IPS DF 4.7 (cell line): ENCODE measurements at regions not wholly inside any gene's neighbourhood (a gene's known extent, or its start where the extent isn't known, plus 50 kb on each side); places are given as distances from the start of the nearest gene placed in this dataset.

Experiments used
- DNase-seq: peaks from one replicate; pipeline ENCODE4 v3.0.0-alpha.2; 2013; ENCODE audit warnings: low spot score; ENCODE audit errors: extremely low read depth

DNA sequence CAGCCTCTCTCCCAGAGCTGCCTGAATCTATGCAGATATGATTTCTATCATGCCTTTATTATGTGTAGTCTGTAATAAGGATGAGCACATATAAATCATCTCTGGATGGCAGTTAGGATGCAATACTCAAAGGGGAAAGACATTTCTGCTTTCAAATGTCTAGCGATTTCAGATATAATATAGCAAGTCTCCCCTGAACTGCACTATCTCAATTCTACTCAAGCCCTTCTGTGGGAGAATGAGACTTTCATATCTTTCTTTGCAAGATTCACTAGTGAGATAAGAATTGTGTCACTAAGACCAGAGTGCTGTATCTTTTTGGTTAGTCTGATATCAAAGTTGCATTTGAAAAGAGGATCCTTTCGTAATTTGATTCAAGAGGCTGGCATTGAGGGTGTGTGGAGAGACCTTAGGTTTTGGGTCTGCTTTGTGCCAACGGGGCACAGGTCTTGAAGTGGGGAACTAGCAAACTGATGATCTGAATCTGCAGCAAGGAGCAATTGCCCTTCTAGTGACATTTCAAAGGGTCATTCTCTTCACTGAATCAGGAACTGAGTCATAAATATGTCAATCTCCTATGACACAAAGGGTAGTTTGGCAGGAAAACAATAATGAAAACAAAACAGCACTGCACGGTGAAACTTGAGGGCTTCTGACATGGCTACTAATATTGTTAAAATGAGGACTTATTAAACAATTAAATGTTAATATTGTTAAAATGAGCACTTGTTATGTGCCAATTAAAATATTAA lies 305.5 kb upstream of the CLINT1 start:
- DNase-seq = no peak

DNA sequence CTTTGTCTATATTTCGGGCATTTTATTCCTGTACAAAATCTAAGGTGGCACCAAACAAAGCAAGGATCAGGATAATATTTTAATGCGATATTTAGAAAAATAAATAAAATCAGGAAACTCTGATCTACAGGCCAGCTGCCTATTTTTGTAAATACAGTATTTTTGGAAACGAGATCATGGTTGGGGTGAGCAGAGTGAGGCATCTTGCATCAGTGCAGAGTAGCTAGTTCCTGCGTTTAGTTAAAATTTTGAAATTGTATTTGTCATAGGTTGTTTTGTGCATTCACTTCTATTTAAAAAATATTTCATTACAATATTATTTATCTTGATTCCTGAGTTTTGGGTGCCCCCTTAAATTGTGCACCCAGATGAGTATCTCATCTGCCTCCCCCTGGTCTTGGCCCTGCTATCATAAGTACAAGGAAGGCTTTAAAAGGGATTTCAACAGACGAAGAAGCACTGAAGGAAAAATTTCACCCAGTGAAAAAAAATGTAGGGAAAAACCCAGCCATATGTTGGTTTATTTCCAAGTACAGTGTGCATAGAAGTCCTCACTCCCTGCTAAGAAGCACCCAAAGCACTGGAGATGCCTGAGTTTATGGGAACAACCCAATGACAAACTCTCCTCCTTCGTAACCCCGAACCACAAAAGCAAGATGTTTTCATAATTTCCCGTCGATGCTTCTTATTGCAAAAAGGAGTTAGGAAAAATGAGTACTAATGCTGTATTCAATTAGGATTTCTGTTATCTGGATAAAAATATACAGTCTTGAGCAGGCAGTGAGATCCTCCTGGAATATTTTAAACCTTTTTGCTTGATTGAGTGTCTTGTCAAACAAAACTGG lies 304.7 kb upstream of the CLINT1 start:
- no peak for DNase-seq

DNA sequence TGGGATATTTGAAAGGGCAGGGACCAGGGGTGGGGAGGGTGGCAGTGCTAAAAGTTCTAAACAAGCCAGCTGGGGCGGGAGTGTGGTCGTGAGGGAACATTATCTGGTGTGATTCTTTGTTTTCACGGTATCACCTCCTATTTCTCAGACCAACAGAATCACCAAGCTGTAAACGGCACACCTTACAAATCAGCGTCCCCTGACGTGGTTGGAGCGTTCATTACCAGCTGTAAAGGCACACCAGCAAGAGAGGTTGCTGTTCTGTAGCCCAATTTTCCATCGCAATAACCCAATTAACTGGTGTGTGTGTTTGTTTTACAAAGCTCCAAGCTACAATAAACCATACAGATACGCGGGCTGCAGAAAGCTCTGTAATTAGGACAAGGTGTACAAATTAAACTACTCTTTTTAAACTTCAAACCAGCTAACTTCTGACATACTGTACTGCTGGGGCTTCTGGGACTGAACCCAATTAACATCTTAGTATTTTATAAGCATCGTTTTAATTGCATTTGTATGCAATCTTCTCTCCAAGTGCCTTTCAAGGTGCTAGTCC lies 303.6 kb upstream of the CLINT1 start:
- DNase-seq = no peak

DNA sequence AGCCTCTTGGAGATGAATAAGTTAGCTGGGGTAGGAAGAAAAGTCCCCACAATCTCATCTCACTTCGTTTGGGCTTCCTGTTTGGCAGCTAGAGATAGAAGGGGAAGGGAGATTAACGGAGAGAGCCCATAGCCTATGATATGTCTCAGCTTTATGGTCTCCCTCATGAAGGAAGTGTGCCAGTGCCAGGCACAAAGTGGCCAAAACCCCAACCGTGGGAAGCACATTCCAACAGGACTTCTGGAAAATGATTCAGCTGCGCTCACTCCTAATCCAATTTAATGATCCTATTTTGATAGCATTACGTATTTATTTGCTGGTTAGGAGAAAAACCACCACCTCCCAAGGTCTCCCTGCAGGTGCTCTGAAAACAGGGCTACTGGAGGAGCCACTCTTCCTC lies 303.1 kb upstream of the CLINT1 start:
- DNase-seq = no peak

DNA sequence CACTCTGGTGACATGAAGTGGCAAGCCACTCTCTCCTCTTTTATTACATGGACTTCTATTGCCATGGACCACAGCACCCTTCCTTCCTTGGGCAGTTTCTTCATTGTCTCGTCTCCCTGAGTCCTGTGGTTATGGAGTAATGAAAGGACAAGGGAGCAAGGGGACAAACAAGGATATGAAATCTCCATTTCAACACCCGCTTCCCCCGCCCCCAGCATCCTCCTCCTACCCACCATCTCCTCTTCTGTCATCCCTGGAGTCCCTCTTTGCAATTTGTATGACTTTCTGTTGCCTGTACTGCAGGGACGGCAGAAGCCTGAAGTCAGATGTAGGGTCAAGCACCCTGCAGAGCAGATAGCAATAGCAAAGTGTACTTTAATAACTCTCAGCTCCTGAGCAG lies 300.7 kb upstream of the CLINT1 start:
- no peak for DNase-seq

DNA sequence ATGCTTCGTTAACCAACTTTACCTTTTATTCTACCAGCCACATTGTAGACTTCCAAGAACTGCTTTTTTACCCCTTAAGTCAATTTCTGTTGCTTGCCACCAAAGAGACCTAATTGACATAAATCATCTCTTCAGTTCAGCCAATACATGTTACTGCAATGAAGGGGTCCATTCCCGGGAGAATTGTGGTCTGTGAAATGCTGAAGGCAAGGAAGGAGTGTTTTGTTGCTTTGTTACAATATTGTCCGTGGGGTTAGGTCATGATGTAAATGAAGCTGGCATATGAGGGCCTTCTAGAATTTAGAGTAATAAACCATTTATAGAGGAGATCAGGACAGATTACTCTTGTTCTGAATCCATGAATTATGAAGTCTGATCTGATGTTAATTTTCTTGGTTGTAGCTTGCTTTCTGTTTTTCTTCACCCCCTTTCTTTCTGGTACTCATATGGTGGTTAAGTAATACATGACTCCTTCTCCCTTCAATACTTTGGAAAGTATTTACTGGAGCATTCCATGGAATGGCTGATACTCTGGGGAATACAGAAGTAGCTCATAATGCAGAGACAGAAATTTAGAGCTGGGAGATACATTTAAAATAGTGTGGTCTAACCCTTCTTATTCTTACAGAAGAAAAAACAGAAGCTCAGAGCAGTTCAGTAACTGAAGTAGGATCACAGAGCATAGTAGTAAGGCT lies 297.0 kb upstream of the CLINT1 start:
- no peak for DNase-seq

DNA sequence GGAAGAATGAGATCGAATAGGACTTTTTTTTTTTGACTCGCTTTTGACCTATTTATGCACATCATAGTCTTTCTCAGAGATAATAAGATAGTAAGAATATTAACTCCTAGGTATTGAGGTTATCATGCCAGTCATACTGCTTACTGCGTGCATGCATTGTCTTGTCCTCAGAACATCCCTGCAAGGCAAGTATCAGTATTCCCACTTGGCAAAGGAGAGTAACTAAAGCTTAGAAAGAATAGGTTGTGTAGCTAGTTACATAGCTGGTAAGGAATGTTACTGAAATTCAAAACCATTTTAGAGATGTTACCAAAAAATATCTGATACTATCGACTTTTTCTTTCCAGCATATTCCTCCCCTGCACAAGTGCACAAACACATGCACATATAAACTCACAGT lies 296.1 kb upstream of the CLINT1 start:
- DNase-seq = no peak

DNA sequence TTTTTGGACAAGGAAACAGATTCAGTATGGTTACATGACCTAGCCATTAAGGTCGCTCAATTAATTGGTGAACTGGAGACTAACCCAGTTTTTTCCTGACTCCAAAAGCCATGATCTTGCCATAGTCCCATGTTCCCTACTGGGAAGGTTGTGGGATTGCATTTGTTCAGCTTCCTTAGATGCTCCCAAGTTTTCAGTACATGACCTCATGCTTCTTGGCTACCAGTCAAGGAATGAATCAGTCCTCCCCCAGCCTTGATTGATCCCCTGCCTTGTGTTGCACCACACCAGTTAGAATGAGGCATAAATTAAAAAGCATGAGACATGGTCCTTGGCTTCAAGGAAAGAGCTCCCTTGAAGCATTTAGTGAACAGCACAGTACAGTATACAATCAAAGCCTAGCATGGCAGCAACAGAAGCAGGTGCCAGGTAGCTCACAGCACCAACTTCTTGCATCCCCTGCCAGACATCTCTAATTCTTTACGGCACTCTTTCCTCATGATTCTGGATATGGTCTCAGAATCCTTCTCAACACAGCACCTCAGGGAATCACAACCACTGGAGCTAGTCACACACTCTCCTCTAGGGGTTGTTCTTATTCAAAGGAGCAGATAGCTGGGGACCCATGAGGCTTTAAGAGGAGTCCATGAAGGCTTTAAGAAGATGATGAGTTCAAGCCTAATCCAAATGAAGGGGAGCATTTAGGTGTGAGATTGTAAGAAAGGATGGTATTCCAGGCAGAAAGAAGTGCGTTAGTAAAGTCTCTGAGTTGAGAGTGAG lies 295.5 kb upstream of the CLINT1 start:
- DNase-seq = no peak

DNA sequence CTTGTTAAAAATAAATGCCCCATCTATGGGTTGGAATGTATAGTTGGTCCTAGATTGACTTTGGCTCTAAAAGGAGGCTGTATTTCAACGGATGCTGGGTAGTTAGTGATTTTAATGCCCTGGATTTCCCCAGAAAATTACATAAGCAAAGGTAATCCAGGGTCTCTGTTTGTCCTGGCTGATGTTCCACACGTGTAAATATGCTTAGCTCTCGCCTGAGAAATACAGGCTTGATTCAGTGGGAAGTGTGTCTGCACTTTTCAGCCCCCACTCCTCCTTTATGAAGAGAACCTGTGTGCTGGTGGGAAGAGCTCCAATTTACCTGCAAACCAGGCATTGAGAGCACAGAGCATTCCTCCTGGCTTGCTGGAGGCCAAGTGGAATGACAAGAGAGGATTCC lies 294.6 kb upstream of the CLINT1 start:
- no peak for DNase-seq

DNA sequence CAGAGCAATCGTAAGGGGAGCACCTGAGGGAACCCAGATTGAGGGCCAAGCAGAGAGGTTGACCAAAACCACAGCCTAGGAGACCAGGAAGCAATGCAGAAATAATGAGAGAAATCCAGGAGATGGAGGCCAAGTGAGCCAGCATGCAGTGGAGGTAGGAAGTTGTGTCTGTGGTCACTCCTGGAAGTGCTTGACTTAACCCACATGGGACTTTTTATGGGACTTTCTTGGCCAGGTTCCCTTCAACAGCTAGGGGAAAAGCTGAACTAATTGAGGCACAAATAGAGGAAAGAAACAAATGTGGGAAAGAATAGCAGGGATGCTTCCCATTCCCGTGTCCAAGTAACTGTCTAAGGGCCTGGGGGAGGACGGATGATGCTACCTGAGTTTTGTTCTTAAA lies 293.2 kb upstream of the CLINT1 start:
- no peak for DNase-seq

DNA sequence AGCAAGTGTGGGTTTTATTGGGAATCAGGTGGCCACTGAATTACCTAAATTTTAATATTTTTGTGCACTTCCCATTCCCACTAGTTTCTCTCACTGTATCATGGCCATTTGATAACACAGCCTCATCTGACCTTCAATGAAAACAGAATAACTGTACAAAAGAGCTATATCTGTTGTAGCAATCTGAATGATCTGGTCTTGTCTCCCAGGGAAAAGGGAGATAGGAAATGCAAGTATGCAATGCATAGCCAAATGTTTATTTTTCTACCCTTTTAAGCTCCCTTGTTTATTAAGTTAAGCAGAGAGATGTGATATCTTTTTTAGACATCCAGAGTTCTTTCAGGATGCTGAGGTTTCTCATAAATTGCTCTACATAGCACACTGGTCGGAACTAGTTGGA lies 288.3 kb upstream of the CLINT1 start:
- no peak for DNase-seq

DNA sequence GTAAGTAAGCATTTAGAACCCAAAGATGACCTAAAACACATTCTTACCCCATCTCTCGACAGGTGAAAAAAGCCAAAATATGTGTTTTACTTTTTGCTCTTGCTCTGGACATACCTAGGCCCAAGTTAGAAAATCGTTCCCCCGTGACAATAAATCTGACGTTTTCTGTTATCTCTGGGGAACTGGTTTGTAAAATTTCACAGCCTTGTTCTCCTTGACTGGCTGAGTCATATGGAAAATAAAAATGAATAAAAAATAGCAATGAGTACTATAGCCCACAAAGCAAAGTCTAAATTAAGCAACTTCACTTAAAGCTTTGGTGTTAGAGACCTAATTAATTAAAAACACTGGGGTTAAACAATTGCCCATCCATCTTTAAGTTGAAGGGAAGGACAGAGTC lies 286.9 kb upstream of the CLINT1 start:
- no peak for DNase-seq

DNA sequence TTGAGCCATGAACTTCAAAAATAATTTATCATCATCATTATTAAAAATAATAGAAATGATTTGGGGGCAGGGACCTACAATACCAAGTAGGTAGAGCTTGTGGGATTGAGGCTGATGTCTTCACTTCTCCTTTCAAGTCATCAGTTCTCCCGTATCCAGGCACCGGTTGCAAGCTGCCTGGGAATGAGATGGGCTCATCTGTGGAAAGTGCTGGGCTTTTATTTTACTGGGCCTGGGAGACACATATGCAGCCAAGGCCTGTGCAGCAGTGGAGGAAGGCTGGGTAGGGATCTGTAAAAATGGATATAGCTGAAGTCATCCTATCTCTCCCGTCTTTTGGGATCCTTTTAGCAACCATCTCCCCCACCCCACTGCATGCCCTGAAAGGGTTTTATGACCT lies 284.1 kb upstream of the CLINT1 start:
- no peak for DNase-seq

DNA sequence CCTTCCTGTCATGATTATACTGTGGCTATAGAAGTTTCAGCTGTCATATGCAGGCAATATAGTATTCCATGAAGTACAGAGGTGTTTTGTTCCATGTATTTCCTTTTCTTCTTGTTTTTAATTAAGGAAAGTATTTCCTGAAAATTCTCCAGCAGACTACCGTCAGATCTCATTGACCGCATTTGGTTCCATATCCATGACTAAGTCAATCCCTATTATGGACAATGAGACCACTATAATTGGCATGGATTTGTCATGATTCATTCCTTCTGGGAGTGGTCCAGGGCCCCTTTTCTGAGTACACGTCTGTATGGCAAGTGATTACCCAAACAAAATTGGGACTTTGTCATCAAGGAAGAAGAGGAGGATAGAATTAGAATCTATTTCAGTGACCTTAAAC lies 283.2 kb upstream of the CLINT1 start:
- no peak for DNase-seq

DNA sequence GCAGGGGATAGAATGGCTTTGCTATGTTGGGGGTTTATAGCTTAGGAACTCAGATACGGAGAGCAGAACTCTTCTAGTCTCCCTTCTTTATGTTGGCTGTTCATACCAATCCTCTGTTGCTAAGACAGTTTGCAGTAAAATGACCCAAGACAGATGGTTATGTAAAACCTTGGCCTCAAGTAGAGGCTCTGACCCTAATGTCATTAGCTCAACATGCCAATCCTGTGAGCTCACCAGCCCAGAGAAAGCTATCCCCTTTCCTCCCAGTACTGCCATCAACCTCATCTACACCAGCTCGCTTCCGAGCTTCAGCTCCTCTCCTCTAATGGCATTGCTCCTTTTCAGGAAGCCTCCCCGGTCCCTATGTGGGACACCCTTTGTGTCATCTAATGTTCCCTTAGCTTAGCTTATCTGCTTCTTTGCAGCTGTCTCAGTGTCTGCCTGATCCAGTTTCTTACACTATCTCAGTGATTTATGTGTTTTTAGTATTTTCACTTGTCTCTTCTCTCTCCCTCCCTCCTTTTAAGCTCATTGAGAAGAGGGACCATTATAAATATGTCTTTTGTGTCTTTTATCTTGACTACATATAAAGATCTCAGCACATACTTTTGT lies 281.3 kb upstream of the CLINT1 start:
- no peak for DNase-seq

DNA sequence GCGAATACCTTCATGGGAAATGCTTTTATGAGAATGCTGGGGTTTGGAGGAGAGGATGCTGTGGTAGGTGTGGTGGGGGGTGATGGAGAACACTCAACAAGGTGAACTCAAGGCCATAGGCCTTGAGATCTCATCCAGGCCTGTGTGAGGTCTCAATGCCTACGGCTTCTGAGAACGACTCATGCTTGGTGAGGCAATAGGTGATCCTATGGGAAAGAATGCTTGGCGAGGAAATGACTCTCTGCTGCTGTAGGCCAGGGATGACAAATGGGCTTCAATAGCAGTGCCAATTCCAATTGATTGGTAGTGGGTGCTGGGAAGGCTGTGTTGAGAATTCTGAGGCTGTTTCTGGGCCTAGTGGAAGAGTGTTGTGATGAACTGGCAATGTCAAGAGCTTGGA lies 280.2 kb upstream of the CLINT1 start:
- no peak for DNase-seq

DNA sequence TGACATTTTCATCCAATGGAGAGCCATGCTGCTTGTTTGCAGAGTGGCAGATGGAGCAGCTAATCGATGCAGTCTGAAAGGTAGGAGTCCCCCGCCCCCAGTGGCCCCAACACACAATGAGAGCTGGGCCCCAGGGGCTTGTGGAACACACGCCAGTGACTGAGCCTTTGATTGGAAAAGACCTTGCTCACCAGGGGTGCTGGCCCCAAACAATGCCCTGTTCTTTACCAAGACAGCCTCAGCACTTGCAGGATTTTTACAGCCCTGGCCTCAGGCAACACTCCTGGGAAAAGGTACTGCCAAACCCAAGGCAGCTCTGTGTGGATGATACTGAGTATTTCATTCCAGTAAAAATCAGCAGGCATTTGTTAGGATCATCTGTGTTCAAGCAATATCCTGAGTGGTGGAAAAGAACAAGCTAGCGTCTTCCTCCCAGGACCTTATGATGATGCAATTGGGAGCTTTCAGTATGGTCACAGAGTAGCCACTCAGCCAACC lies 276.8 kb upstream of the CLINT1 start:
- DNase-seq = no peak

DNA sequence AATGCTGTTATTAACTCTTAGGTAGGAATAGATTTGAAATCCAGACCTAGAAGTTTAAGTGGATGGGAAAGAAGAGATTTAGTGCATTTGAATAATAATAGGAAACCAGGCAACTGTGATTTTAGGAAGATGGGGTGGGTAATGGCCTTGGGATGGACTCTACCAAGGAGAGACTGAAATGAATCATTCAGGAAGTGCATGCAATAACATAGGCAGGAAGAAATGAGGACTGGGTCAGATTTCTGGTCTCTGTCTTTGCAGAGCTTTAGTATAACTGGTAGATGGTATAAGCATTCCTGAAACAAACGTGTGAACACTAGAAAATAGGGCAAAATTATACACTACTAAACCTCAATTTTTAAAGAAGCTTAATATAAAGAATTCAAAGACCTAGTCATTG lies 274.4 kb upstream of the CLINT1 start:
- no peak for DNase-seq

DNA sequence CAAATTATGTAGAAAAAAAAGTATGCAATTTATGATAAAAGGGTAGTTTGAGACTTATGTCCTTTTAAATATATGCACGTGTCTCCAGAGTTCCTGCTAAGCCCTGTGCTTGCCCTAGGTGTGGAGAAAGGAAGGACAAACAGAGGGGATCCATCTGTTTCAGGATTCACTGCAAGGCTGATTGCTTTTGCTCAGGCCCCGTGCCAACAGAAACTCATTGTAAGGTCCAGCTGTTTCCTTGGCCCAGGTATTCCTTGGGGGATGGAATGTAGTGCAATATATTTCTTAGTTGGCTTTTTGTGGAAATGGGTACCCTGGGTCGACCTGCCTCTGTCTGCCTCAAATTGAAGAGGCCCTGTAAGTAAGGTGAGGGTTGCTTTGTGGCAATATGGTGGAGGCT lies 268.6 kb upstream of the CLINT1 start:
- DNase-seq = no peak
